Muscle layer of duodenum (tissue), 2 donors: ENCODE measurements at regions not wholly inside any gene's neighbourhood (a gene's known extent, or its start where the extent isn't known, plus 50 kb on each side); places are given as distances from the start of the nearest gene placed in this dataset.

ENCODE experiments used
- H3K27ac ChIP-seq: one replicate; pipeline ENCODE4 v1.7.0; 2013; ENCODE audit warnings: mild to moderate bottlenecking, low read length
- H3K27me3 ChIP-seq: one replicate; pipeline ENCODE4 v1.7.0; 2013; ENCODE audit warnings: low read depth, mild to moderate bottlenecking, control low read depth, low read length
- H3K36me3 ChIP-seq, 2 donors: one replicate each; pipeline ENCODE4 v1.7.0; 2013; ENCODE audit warnings: low read length in 2 of 2, control low read depth in 1 of 2, mild to moderate bottlenecking in 1 of 2; ENCODE audit not compliant: insufficient read depth in 2 of 2, control insufficient read depth in 1 of 2
- H3K4me1 ChIP-seq, 2 donors: one replicate each; pipeline ENCODE4 v1.7.0; 2013; ENCODE audit warnings: low read length in 2 of 2, mild to moderate bottlenecking in 2 of 2, control low read depth in 1 of 2, moderate library complexity in 1 of 2; ENCODE audit not compliant: insufficient read depth in 2 of 2, control insufficient read depth in 1 of 2
- H3K4me3 ChIP-seq, 2 donors: one replicate each; pipeline ENCODE4 v1.7.0; 2013; ENCODE audit warnings: low read length in 2 of 2, low read depth in 1 of 2, mild to moderate bottlenecking in 1 of 2
- H3K9me3 ChIP-seq, 2 donors: one replicate each; pipeline ENCODE4 v1.7.0; 2013; ENCODE audit warnings: low read length in 2 of 2, control low read depth in 1 of 2, mild to moderate bottlenecking in 1 of 2; ENCODE audit not compliant: control insufficient read depth in 1 of 2
- donor health status: healthy.

DNA sequence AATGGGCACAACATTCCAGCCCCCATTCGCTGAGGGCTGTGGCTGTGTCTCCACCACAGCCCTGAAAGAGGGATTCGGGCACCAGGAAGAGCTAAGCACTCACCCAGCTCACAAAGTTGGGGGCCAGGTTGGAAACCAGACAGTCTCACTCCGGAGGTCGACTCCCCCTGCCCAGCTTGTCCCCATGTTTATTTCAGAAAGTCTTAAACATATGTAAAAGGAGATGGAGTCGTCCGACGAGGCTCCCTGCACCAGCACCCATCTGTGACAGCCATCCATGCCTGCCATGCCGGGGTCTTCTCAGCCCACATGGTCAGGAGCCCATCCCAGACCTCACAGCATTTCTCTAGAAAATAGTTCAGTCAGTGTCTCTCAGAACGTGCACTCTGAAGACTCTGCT, 63.6 kb upstream of the STX16 start:
- no peaks in the 10 kb centered on the region for H3K36me3 ChIP-seq
- H3K9me3 ChIP-seq, result no peaks in the 10 kb centered on the region
- no peak overlapping the region for H3K4me3 ChIP-seq
- no peaks in the 10 kb centered on the region for H3K27me3 ChIP-seq
- H3K4me1 ChIP-seq, result peaks cover 0 to 19% of the 10 kb centered on the region in 2 donors
- H3K27ac ChIP-seq, result no peak overlapping the region

DNA sequence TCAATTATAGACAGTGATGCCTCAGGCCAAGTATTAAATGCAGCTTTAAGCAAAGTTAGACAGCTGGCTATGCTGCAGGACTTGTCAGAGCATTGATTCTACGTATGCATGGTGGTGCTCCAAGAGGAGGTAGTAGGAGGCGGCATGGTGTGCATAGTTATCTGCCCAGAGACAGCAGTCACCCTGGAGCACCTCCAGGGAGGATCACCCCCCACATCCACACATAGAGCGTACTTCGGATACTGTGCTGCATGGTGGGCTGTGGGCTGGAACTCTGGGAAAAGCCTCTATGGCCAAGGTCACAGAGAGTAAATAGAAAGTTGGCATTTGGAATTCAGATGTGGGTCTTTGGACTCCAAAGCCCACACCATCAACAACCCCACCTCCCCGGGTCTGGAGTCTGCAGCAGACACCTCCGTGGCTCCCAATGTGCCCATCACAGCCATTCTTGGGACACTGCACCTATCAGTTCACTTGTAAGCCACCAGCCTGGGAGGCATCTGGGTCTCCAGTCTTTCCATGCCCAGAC, 64.5 kb upstream of the STX16 start:
- no peaks in the 10 kb centered on the region for H3K27me3 ChIP-seq
- H3K4me3 ChIP-seq, result no peak overlapping the region
- H3K27ac ChIP-seq, result no peak overlapping the region
- no peaks in the 10 kb centered on the region for H3K9me3 ChIP-seq
- H3K4me1 ChIP-seq, result peaks cover 0 to 19% of the 10 kb centered on the region in 2 donors
- H3K36me3 ChIP-seq, result no peaks in the 10 kb centered on the region

DNA sequence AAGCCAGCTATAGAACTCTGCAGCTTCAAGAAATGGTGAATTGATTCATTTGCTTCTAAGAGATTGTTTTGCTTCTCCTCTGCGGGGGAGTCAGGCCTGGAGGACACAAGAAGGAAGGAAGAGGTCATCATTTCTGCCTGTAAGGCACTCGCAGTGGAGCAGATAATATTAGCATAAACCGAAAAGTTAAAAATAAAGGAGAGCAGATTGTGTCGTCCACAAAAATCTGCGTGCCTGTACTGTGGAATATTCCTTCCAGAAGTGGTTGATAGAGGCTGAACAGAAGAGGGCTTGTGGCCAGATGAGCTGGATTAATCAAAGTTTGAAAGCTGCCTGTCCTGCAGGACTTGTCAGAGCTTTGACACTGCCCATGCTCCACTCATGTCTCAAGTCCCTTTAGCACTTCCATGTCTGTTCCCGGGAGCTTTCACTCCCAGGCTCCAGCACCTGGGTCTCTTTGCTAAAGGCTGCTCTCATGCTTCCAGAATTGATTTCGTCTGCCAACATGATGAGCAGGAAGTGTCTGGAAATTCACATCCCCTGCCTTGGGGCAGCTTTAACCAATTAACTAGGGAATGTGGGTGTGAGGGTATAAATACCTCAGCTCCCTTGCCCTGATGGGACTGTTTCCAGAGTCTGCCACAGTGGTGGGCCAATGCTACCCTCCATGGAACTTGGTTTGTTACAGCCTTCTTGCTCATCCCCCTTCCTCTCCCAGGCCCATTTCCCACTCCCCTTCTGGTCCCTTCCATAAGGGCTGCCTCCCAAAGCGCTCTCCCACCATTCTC, 65.1 kb upstream of the STX16 start:
- no peak overlapping the region for H3K4me3 ChIP-seq
- H3K4me1 ChIP-seq, result peaks cover 0 to 19% of the 10 kb centered on the region in 2 donors
- H3K27ac ChIP-seq, result no peak overlapping the region
- no peaks in the 10 kb centered on the region for H3K9me3 ChIP-seq
- no peaks in the 10 kb centered on the region for H3K27me3 ChIP-seq
- no peaks in the 10 kb centered on the region for H3K36me3 ChIP-seq

DNA sequence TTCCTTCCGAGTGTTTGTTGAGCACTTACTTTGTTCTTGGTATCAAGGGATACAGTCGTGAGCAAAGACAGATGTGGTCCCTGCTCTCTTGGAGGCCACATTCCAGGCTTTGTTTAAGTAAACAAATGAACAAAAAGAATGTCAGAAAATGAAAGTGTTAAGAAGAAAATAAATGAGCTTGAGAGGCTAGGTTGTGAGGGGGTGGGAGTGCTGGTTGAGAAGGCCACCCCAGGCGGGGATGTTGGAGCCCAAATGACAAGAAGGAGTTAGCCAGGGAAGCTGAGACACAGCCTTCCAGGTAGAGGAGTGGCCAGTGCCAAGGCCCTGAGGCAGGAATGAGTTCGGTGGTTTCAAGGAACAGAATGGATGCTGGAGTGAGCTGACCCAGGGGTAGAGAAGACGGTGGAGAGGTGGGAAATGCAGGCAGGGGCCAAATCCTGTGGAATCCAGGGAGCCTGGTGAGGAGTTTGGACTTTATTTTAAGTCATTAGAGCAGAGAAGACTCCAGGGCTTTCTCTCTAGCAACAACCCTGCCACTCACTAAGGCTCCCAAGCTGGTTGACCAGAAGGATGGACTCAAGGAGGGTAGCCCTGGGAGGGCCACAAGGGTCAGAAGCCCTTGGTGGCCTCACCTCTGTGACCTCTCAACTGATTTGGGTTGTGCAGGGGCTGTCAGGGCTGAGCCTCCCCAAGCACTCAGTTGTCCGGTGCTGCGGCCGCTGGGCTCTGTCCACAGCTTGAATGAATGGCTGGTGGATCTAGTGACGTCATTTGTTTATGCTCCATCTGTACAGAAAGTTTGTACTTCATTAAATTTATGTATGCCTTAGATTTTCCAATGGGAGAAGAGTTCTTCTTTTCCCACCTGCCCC, 66.0 kb upstream of the STX16 start:
- no peak overlapping the region for H3K27ac ChIP-seq
- no peaks in the 10 kb centered on the region for H3K9me3 ChIP-seq
- H3K36me3 ChIP-seq, result no peaks in the 10 kb centered on the region
- H3K27me3 ChIP-seq, result no peaks in the 10 kb centered on the region
- H3K4me3 ChIP-seq, result no peak overlapping the region
- peaks cover 0 to 19% of the 10 kb centered on the region in 2 donors for H3K4me1 ChIP-seq

DNA sequence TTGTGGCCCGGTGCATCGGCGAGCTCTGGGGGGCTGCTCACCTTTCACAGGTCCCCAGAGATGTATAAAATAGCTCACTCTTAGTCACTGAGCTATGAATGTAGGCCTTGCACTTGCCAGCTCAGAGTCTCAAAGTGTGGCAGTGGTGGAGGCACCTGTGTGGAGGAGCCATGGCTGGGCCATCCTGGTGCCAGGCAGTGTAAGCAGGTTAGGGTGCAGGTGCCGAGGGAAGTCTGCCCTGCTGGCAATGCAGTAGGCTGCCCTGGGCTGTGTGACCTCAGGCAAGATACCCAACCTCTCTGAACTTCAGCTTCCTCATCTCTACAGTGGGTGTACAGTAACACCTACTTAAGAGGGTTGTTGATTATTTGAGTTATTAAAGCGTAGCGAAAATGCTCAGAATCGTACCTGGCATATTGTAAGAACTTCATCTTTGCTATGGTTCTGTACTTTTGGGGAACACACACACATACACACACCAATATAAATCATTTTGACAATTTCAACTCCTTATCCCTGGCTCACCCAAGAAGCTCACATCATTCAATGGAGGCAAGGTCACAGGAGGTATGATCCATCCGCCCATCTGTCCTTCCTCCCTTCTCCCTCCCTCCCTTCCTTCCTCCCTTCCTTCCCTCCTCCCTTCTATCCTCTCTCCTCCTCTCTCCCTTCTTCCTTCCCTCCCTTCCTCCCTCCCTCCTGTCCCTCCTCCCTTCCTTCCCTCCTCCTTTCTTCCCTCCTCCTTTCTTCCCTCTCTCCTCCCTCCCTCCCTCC, 66.8 kb upstream of the STX16 start:
- Histone ChIP-seq H3K9me3 (no peaks in the 10 kb centered on the region), H3K36me3 (no peaks in the 10 kb centered on the region), H3K4me3 (no peak overlapping the region), H3K27me3 (no peaks in the 10 kb centered on the region), H3K4me1 (peaks cover 0 to 13% of the 10 kb centered on the region in 2 donors), H3K27ac (no peak overlapping the region)

GRCh38 chr20:58583586-58583985, 67.5 kb upstream of the STX16 start:
- Histone ChIP-seq H3K27me3 (no peaks in the 10 kb centered on the region), H3K9me3 (no peaks in the 10 kb centered on the region), H3K4me1 (peaks cover 0 to 11% of the 10 kb centered on the region in 2 donors), H3K4me3 (no peak overlapping the region), H3K27ac (no peak overlapping the region), H3K36me3 (no peaks in the 10 kb centered on the region)

DNA sequence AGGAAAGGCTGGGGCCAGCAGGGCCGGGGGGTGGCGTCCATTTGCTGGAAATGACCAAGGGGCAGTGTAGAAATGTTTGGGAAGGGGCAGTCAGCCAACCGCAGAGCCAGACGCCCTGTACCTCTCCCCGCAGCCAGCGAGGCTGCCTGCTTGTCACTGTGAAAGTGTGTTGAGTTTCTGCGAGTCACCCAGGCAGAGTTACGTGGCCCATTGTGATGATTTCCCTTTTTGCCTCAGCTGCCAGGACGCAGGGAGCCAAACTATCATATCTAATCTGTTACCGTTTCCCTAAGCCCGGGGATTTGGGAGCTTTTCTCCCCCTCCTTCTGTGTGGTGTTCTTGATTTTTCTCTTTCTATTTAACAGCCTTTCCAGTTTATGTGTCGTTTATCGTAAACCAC, 67.9 kb upstream of the STX16 start:
- Histone ChIP-seq H3K36me3 (no peaks in the 10 kb centered on the region), H3K27me3 (no peaks in the 10 kb centered on the region), H3K4me1 (peaks cover 0 to 11% of the 10 kb centered on the region in 2 donors), H3K4me3 (no peak overlapping the region), H3K27ac (no peak overlapping the region), H3K9me3 (no peaks in the 10 kb centered on the region)

GRCh38 chr20:58580474-58580835, 65.3 kb upstream of the APCDD1L start:
- H3K4me1 ChIP-seq, result peaks cover 0 to 5% of the 10 kb centered on the region in 2 donors

GRCh38 chr20:58579819-58580473, 64.7 kb upstream of the APCDD1L start:
- Histone ChIP-seq H3K27me3 (peaks cover 3% of the 10 kb centered on the region), H3K36me3 (no peaks in the 10 kb centered on the region)

More at GRCh38 chr20:58580474-58580835, 65.3 kb upstream of the APCDD1L start:
- no peak overlapping the region for H3K4me3 ChIP-seq
- peaks cover 3% of the 10 kb centered on the region for H3K27me3 ChIP-seq
- H3K9me3 ChIP-seq, result no peaks in the 10 kb centered on the region
- no peaks in the 10 kb centered on the region for H3K36me3 ChIP-seq
- H3K27ac ChIP-seq, result no peak overlapping the region

DNA sequence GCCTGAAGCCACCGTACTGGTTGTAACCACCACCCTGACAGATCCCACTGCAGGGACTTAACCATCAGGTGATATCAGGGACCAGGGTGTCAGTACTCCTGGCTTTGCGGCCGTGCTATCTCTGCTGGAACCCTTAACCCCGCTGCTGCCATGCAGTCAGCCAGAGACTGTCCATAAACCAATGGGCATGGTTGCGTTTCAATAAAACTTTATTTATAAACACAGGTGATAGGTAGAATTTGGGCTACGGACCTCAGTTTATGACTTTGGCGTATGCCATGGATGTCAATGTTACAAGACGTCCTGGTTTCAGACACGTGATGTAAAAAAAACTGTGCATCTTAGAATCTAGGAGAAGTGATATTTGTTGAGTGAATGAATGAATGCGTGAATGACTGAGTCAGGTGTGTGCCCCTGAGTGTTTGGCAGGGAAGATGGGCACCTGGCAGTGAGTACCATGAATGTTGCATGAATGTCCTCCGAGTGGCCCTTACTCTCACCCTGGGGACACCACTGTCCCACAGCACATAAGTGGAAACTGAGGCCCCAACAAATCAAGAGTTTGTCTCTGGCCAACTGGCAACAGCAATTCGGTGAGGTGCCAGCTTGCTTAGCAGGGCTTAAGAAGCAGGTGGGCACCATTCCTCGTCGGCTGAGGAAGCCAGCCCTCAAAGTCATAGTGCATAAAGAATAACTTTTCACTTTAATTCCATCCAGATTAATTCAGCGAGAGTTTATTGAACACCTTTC, 64.0 kb upstream of the APCDD1L start:
- Histone ChIP-seq H3K36me3 (no peaks in the 10 kb centered on the region), H3K27ac (no peak overlapping the region), H3K4me1 (no peaks in the 10 kb centered on the region), H3K27me3 (peaks cover 3% of the 10 kb centered on the region), H3K9me3 (no peaks in the 10 kb centered on the region), H3K4me3 (no peak overlapping the region)

More at GRCh38 chr20:58579819-58580473, 64.7 kb upstream of the APCDD1L start:
- no peak overlapping the region for H3K4me3 ChIP-seq
- no peak overlapping the region for H3K27ac ChIP-seq
- H3K9me3 ChIP-seq, result no peaks in the 10 kb centered on the region
- no peaks in the 10 kb centered on the region for H3K4me1 ChIP-seq
